Fibroblast of the aortic adventitia (primary cell): ENCODE measurements at regions not wholly inside any gene's neighbourhood (a gene's known extent, or its start where the extent isn't known, plus 50 kb on each side); places are given as distances from the start of the nearest gene placed in this dataset.

Experiments
- DNase-seq: peaks from one replicate; pipeline ENCODE4 v3.0.0-alpha.2; 2010; ENCODE audit warnings: low read depth
- H3K4me3 ChIP-seq: 2 replicates; pipeline ENCODE4 v1.5.1; 2011; ENCODE audit warnings: low read depth, mild to moderate bottlenecking, control low read depth, low read length, moderate library complexity
- TF ChIP-seq, protein P1 (sequence below): IDR thresholded peaks from 2 replicates; pipeline ENCODE4 v1.5.1; 2011; ENCODE audit warnings: mild to moderate bottlenecking, low read length, control low read depth, inconsistent platforms; ENCODE audit not compliant: insufficient read depth

GRCh38 chr2:172366596-172367150, 60.7 kb upstream of the ITGA6 start:
- TF ChIP-seq, protein P1, sequence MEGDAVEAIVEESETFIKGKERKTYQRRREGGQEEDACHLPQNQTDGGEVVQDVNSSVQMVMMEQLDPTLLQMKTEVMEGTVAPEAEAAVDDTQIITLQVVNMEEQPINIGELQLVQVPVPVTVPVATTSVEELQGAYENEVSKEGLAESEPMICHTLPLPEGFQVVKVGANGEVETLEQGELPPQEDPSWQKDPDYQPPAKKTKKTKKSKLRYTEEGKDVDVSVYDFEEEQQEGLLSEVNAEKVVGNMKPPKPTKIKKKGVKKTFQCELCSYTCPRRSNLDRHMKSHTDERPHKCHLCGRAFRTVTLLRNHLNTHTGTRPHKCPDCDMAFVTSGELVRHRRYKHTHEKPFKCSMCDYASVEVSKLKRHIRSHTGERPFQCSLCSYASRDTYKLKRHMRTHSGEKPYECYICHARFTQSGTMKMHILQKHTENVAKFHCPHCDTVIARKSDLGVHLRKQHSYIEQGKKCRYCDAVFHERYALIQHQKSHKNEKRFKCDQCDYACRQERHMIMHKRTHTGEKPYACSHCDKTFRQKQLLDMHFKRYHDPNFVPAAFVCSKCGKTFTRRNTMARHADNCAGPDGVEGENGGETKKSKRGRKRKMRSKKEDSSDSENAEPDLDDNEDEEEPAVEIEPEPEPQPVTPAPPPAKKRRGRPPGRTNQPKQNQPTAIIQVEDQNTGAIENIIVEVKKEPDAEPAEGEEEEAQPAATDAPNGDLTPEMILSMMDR: no peak
- no peak overlapping the region for H3K4me3 ChIP-seq
- DNase-seq: no peak

- no peak overlapping the region for H3K4me3 ChIP-seq
- DNase-seq: no peak
- TF ChIP-seq, protein P1: no peak
These were observed 56.4 kb upstream of the ITGA6 start for GRCh38 chr2:172370821-172371455.

DNA sequence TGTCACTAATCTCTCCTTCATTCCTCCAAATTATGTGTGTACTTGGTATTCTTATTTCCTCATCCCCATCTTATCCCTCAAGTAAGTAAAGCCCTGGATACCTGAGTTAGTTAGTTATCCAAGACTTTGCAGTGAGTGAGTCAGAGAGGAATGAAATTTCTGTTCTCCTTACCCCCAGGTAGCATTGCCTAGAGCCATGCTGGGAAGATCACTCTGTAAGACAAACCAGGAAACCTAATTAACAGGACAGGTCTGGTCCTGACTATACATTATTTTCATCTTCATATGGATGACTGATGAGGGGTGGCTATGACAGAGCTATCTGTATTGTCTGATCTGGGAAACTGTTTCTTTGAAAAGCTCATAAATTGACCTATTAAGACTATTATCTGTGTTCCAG, 55.0 kb upstream of the ITGA6 start:
- DNase-seq: no peak
- TF ChIP-seq, protein P1: no peak

DNA sequence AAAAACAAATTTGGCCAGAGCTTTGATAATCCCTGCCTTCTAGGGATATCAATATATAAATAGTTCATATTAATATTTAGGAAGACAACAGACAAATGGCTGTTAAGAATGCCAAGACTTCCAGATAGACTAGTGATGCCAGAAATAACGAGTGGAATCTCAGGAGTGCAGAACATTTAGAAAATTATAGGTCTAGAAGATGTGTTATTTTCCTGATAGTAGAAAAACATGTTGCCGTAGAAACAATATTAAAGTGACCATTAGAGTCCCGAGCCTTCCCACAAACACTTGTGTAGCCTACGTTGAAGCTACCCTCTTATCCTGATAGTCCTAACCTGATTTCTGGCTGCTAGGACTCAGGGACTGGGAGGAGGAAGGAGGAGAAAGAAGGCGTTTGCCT, 54.3 kb upstream of the ITGA6 start:
- no peak overlapping the region for H3K4me3 ChIP-seq
- DNase-seq: no peak
- TF ChIP-seq, protein P1: no peak

More for the DNA sequence above, 55.0 kb upstream of the ITGA6 start:
- H3K4me3 ChIP-seq: no peak overlapping the region

- no peak for DNase-seq
- H3K4me3 ChIP-seq: no peak overlapping the region
- TF ChIP-seq, protein P1: no peak
These were observed 53.6 kb upstream of the ITGA6 start for GRCh38 chr2:172373766-172374165.

DNA sequence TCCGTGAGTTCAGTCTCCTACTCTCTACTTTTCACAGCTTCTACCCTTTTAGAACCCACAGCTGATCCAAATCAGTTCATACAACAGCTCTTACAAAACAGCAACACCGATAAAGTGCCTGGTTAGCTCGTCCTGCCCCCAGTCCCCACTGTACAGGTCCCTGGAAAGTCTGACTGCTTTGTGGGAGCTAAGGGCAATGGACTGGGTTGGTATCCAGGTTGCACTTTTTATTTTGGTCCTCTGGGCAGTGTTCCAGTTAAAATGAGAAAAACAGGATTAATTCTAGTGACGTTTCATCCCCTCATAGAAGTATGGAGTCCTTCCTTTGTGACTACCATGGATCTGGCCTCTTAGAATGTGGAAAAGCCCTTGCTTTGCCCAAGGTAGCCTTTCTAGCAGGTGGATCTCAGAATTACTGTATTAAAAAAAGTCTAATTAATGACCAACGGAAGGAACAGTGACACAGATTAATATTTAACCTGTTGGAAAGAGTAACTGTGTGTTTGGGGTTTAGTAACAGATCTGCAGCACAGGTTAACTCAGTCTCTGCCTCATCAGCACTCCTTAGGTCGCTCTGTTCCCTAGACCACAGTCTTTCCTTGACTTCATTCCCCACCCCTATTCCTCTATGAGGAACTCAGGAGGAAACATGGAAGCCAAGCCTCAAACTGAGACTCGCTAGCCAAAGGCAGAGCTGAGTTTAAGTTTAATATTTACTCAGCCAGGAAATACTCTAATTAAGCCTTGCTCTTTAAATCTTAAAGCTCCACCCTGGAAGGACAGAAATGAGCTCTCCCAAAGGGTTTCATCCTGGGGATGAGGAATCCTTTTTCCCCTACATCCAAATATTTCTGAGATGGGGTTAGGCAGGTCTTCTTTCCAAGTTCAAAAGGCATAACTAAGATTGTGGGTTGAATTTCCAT, 52.8 kb upstream of the ITGA6 start:
- H3K4me3 ChIP-seq: no peak overlapping the region
- DNase-seq: no peak
- TF ChIP-seq, protein P1: no peak
